ENCODE measurements at regions not wholly inside any gene's neighbourhood (a gene's known extent, or its start where the extent isn't known, plus 50 kb on each side); places are given as distances from the start of the nearest gene placed in this dataset.
"Not testable (repeated sequence)": the region's sequence is repeated elsewhere in the genome, so short reads cannot be mapped to it uniquely, and the experiment has no call there.

GRCh38 chr3:5951026-5951425, 763.5 kb downstream of the EDEM1 start:
- DNase-seq (ENCODE audit: low read depth), result no peak

- DNase-seq (ENCODE audit: low read depth), result no peak
Observed at GRCh38 chr3:5972586-5972985, 785.1 kb downstream of the EDEM1 start.

GRCh38 chr3:5974630-5975322, 787.3 kb downstream of the EDEM1 start:
- DNase-seq (ENCODE audit: low read depth), result no peak

- DNase-seq (ENCODE audit: low read depth), result no peak
Observed at GRCh38 chr3:5977331-5977730, 789.8 kb downstream of the EDEM1 start.

DNA sequence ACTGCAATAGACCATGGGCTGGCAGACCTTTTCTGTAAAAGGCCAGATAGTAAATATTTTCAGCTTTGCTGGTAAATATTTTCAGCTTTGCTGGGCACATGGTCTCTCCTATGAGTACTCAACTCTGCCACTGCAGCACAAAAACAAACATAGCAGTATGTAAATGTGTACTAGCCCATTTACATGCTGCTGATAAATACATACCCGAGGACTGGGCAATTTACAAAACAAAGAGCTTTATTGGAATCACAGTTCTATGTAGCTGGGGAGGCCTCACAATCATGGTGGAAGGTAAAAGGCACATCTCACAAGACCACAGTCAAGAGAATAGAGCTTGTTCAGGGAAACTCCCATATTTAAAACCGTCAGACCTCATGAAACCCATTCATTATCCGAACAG, 793.0 kb downstream of the EDEM1 start:
- no peak for DNase-seq (ENCODE audit: low read depth)

GRCh38 chr3:5994651-5995050, 807.1 kb downstream of the EDEM1 start:
- DNase-seq (ENCODE audit: low read depth), result no peak

- DNase-seq (ENCODE audit: low read depth), result no peak
Observed at GRCh38 chr3:6018456-6018855, 830.9 kb downstream of the EDEM1 start.

GRCh38 chr3:6022621-6023020, 835.1 kb downstream of the EDEM1 start:
- DNase-seq (ENCODE audit: low read depth), result no peak

DNA sequence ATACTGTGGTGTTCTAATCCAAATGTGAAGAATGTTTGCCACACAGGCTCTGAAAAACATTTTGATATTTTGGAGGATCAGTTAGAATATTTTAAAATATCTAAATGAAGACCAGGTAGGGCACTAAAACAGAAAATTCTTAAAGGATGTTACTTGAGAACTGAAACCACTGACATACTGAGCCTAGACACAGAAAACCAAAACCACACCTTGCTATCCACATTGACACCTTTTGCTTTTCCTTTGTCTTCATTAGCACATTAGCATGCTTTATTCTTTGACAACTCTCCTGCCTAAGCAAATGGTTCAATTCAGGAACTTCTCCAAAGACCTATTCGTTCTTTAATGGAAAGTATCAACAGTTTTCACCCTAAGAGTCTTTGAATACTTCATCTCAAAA, 835.9 kb upstream of the GRM7 start:
- no peak for DNase-seq (ENCODE audit: low read depth)

DNA sequence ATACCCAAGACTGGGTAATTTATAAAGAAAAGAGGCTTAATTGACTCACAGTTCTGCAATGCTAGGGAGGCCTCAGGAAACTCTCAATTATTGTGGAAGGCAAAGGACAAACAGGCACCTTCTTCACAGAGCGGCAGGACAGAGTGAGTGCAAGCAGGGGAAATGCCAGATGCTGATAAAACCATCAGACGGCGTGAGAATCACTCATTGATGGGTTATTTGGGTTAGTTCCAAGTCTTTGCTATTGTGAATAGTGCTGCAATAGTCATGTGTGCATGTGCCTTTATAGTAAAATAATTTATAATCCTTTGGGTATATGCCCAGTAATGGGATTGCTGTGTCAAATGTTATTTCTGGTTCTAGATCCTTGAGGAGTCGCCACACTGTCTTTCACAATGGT, 830.3 kb upstream of the GRM7 start:
- DNase-seq (ENCODE audit: low read depth), result not testable (repeated sequence)

DNA sequence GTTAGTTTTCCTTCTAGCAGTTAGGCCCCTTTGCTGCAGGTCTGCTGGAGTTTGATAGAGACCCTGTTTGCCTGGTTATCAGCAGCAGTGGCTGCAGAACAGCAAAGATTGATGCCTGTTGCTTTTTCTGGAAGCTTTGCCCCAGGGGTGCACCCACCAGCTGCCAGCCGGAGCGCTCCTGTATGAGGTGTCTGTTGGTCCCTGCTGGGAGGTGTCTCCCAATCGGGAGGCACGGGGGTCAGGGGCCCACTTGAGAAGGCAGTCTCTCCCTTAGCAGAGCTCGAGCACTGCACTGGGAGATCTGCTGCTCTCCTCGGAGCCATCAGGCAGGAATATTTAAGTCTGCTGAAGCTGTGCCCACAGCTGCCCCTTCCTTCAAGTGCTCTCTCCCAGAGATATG, 825.3 kb upstream of the GRM7 start:
- DNase-seq (ENCODE audit: low read depth), result no peak

DNA sequence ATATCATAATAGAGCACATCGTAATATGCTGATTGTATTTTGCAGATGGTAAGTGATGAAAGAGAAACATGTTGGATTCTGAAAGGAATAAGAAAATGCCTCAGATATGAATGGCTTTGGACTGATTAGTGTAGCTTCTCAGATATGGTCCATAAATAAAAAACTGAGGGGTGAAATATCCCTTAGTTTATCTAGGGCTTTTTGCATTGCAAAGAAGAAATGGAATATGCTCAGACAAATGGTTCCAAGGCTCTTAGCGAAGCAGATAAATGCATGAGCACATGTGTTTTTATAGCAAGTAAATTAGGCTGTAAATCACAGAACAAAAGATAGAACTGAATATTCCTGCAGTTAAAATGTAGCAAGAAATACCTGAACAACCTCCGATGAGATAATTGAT, 820.9 kb upstream of the GRM7 start:
- DNase-seq (ENCODE audit: low read depth), result no peak

- DNase-seq (ENCODE audit: low read depth), result no peak
Observed at GRCh38 chr3:6041894-6042293, 819.0 kb upstream of the GRM7 start.

- no peak for DNase-seq (ENCODE audit: low read depth)
Observed at GRCh38 chr3:6047016-6047415, 813.9 kb upstream of the GRM7 start.

GRCh38 chr3:6060251-6060650, 800.7 kb upstream of the GRM7 start:
- DNase-seq (ENCODE audit: low read depth), result no peak

DNA sequence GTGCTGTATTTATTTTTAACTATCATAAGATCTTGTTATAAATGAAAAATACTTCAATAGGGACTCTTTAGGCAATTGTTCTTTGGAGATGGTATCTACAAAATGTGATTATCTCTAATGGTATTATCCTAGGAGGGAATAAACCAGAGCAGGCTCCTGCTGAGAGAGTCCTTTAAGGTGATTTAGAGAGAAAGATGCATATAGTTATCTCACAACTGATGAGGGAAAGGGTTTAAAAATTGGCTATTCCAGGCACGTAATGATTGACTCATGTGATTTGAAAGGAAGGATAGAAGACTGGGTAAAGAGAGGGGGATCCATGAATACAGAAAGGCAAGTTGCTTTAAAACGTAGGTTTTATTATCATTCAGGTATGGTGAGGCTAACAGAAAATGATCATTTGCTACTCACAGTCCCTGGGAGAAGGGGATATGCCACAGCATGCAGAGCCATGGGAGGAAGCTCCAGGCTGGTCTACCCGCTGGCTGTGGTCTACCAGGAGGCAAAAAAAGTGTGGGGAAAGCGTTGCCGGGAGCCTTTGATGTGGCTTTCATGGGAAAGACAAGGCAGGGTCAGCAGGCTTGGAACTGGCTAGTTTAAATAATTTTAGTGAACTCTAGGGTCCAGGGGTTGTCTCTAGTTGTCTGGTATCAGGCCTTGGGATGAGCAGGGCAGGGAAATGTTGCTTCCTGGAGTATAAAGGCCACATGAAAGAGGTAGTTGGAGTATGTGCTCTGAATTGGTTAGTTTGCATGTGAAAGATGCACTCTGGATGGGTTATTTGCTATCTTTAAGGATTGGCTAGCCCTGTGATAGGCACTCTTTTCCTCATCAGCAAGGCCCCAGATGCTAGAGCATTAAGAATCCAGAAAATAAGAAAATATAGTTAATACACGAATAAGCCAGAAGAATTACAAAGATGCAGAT, 798.4 kb upstream of the GRM7 start:
- no peak for DNase-seq (ENCODE audit: low read depth)

GRCh38 chr3:6066397-6066796, 794.5 kb upstream of the GRM7 start:
- DNase-seq (ENCODE audit: low read depth), result no peak

GRCh38 chr3:6066868-6067578, 793.9 kb upstream of the GRM7 start:
- DNase-seq (ENCODE audit: low read depth), result not testable (repeated sequence)

- DNase-seq (ENCODE audit: low read depth), result no peak
Observed at GRCh38 chr3:6074952-6075351, 786.0 kb upstream of the GRM7 start.

DNA sequence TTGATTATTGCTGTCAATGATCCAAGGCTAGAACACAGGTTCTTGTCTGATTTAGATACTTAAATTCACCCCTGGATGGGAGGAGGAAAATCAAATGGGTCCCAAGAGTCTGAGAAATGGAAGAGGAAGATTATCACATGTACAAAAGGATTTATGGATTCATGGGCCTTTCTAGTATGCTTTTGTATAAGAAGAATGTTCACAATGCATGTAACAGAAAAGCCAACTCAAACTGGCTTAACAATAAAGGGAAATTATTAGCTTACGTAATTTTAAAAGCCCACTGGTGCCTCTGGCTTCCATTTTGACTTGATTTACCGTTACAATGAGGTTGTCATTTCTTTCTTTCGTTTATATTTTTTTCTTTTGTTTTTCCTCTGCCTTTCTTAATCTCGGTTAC, 782.5 kb upstream of the GRM7 start:
- no peak for DNase-seq (ENCODE audit: low read depth)

- no peak for DNase-seq (ENCODE audit: low read depth)
Observed at GRCh38 chr3:6079011-6079410, 781.9 kb upstream of the GRM7 start.

DNA sequence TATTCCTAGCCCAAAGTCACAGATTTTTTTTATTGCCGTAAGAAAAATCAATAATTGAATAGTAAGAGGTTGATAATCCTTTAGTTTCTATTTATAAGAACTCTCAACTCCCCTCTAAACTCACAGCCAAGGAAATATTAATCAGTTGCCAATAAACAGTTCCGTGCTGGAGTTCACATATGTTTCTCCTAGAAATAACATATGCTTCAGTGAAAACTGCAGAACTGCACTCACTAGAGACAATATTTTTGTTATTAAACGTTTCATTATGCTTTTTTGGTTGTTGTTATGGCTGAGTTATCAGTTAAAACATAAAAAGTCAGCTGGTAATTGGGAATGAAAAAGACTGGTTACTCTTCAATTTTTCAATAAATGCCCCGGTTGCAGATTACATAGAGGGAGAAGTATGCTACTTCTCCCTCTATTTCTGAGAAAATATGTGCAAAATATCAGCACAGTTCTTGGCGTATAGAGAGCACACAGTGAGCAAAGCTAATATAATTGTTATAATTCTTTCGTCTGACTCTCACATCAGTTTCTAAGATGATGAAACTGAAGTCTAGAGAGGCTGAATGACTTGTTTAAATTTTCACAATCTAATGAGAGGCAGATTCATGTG, 781.2 kb upstream of the GRM7 start:
- DNase-seq (ENCODE audit: low read depth), result no peak

All from myocyte (in vitro differentiated cells).